GM10248 (cell line): ENCODE measurements at regions not wholly inside any gene's neighbourhood (a gene's known extent, or its start where the extent isn't known, plus 50 kb on each side); places are given as distances from the start of the nearest gene placed in this dataset.

Experiments
- CTCF ChIA-PET: fragments of 300-600 bp; sonication (Branson Sonifier 250); formaldehyde crosslinking; extraction: SDS; loops from one replicate; lab custom pipeline; 2021; ENCODE audit warnings: antibody characterized with exemption; lab: Yijun Ruan, JAX
- POLR2A ChIA-PET: fragments of 350-650 bp; sonication (Branson Sonifier 250); formaldehyde crosslinking; extraction: SDS; loops from one replicate; lab custom pipeline; 2020; ENCODE audit warnings: antibody characterized with exemption; lab: Yijun Ruan, JAX
- DNase-seq: peaks from one replicate; pipeline ENCODE4 v3.0.0; 2012; ENCODE audit errors: extremely low spot score
- CTCF ChIP-seq: IDR thresholded peaks from 2 replicates; pipeline ENCODE4 v1.5.1; 2012; ENCODE audit warnings: mild to moderate bottlenecking, low read depth; ENCODE audit errors: extremely low read depth, missing control alignments, control extremely low read depth

- CTCF ChIA-PET = interaction anchor here (1.0 to 1.2 kb wide), 2 partner anchors 10 to 23 kb away, joined by 3 to 4 read pairs; no protein-coding TSS in a partner anchor
- no peak for TF ChIP-seq CTCF
- POLR2A ChIA-PET = no interaction called here
- DNase-seq = no peak
These were observed 321.7 kb upstream of the PROX1 start for GRCh38 chr1:213666113-213666512.

- ChIA-PET POLR2A (no interaction called here), CTCF (interaction anchor here (1.0 to 1.2 kb wide), 2 partner anchors 9 to 22 kb away, joined by 3 to 4 read pairs; no protein-coding TSS in a partner anchor)
- no peak for TF ChIP-seq CTCF
- DNase-seq = no peak
These were observed 320.9 kb upstream of the PROX1 start for GRCh38 chr1:213666922-213667321.

- no peak for TF ChIP-seq CTCF
- no peak for DNase-seq
- ChIA-PET CTCF (no interaction called here), POLR2A (no interaction called here)
These were observed 318.3 kb upstream of the PROX1 start for GRCh38 chr1:213669512-213669911.

GRCh38 chr1:213669964-213670691 is 317.6 kb upstream of the PROX1 start:
- no peak for DNase-seq
- TF ChIP-seq CTCF = no peak
- POLR2A ChIA-PET = no interaction called here
- CTCF ChIA-PET = no interaction called here

- ChIA-PET CTCF (no interaction called here), POLR2A (no interaction called here)
- no peak for DNase-seq
- TF ChIP-seq CTCF = no peak
These were observed 317.1 kb upstream of the PROX1 start for GRCh38 chr1:213670692-213671023.

GRCh38 chr1:213675043-213675442 is 312.7 kb upstream of the PROX1 start:
- POLR2A ChIA-PET = no interaction called here
- no peak for TF ChIP-seq CTCF
- DNase-seq = no peak
- CTCF ChIA-PET = interaction anchor here (1.9 kb wide), 1 partner anchor 13 kb away, joined by 4 read pairs; no protein-coding TSS in a partner anchor
